Upper lobe of left lung (tissue), 4 donors: ENCODE measurements at regions not wholly inside any gene's neighbourhood (a gene's known extent, or its start where the extent isn't known, plus 50 kb on each side); places are given as distances from the start of the nearest gene placed in this dataset.

Experiments
- POLR2A ChIP-seq, 4 donors: fragments of 450-650 bp; IDR thresholded peaks; one replicate each; pipeline ENCODE4 v1.5.1; 2016 to 2017; ENCODE audit warnings: antibody characterized with exemption in 4 of 4, mild to moderate bottlenecking in 2 of 4
- POLR2AphosphoS5 ChIP-seq, 2 donors: sonication (generic); formaldehyde crosslinking; IDR thresholded peaks; one replicate each; pipeline ENCODE4 v1.5.1; 2017; ENCODE audit warnings: antibody characterized with exemption in 2 of 2
- TF ChIP-seq, protein P1 (sequence below), 6 experiments: fragments of 450-650 bp in 4 of 6; fragments of 200-600 bp in 2 of 6; sonication (generic) in 2 of 6; IDR thresholded peaks; one replicate each; pipeline ENCODE4 v1.5.1; 2016 to 2019; ENCODE audit warnings: antibody characterized with exemption in 6 of 6

- TF ChIP-seq, protein P1, sequence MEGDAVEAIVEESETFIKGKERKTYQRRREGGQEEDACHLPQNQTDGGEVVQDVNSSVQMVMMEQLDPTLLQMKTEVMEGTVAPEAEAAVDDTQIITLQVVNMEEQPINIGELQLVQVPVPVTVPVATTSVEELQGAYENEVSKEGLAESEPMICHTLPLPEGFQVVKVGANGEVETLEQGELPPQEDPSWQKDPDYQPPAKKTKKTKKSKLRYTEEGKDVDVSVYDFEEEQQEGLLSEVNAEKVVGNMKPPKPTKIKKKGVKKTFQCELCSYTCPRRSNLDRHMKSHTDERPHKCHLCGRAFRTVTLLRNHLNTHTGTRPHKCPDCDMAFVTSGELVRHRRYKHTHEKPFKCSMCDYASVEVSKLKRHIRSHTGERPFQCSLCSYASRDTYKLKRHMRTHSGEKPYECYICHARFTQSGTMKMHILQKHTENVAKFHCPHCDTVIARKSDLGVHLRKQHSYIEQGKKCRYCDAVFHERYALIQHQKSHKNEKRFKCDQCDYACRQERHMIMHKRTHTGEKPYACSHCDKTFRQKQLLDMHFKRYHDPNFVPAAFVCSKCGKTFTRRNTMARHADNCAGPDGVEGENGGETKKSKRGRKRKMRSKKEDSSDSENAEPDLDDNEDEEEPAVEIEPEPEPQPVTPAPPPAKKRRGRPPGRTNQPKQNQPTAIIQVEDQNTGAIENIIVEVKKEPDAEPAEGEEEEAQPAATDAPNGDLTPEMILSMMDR (IDR thresholded peaks at IDR 0.05): no peak
- no peak for TF ChIP-seq POLR2A (IDR thresholded peaks at IDR 0.05)
- TF ChIP-seq POLR2AphosphoS5 (IDR thresholded peaks at IDR 0.05): no peak
Measured at GRCh38 chr12:13744561-13744960, 236.8 kb downstream of the GRIN2B start.
